Motor neuron (in vitro differentiated cells): ENCODE measurements at regions not wholly inside any gene's neighbourhood (a gene's known extent, or its start where the extent isn't known, plus 50 kb on each side); places are given as distances from the start of the nearest gene placed in this dataset.
"Not testable (repeated sequence)": the region's sequence is repeated elsewhere in the genome, so short reads cannot be mapped to it uniquely, and the experiment has no call there.

ENCODE experiments used
- ATAC-seq, 8 experiments: fragments of 200-7000 bp; cut with Tn5 transposase; replicated peaks in 6 of 8; 2 replicates each; pipeline ENCODE4 v1.8.0; 2021; ENCODE audit warnings: mild to moderate bottlenecking in 8 of 8, moderate library complexity in 8 of 8
- H3K27ac ChIP-seq, 2 donors: fragments of 250-450 bp; sonication (Bioruptor Pico); 2 replicates each; pipeline ENCODE4 v1.9.0; 2021; ENCODE audit warnings: antibody characterized with exemption in 2 of 2, mild to moderate bottlenecking in 2 of 2, moderate library complexity in 1 of 2
- H3K4me1 ChIP-seq, 2 donors: fragments of 250-450 bp; sonication (Bioruptor Pico); replicated peaks in 1 of 2; 2 replicates each; pipeline ENCODE4 v1.6.1; 2021; ENCODE audit warnings: antibody characterized with exemption in 2 of 2, mild to moderate bottlenecking in 2 of 2, moderate library complexity in 1 of 2
- H3K4me3 ChIP-seq, 5 donors: fragments of 250-450 bp; sonication (Bioruptor Pico); 2 replicates each; pipeline ENCODE4 v1.9.0; 2021; ENCODE audit warnings: antibody characterized with exemption in 5 of 5, mild to moderate bottlenecking in 5 of 5, moderate library complexity in 4 of 5
- whole genome bisulfite sequencing, 10 experiments: fragments of 450-650 bp; shearing (Covaris generic); methylation state at CpG; one replicate each; pipeline ENCODE4 v1.0.0; 2022; 5-methylcytosine and 5-hydroxymethylcytosine counted together
- in situ Hi-C, 9 experiments: fragments of 400-800 bp; cut with MboI; loops; one replicate each; pipeline ENCODE4 v1.15.0; 2021; ENCODE audit warnings: low sequenced_read_pairs in 9 of 9, low pct_unique_long_range_greater_than_20kb in 2 of 9; ENCODE audit not compliant: unreplicated experiment in 9 of 9

DNA sequence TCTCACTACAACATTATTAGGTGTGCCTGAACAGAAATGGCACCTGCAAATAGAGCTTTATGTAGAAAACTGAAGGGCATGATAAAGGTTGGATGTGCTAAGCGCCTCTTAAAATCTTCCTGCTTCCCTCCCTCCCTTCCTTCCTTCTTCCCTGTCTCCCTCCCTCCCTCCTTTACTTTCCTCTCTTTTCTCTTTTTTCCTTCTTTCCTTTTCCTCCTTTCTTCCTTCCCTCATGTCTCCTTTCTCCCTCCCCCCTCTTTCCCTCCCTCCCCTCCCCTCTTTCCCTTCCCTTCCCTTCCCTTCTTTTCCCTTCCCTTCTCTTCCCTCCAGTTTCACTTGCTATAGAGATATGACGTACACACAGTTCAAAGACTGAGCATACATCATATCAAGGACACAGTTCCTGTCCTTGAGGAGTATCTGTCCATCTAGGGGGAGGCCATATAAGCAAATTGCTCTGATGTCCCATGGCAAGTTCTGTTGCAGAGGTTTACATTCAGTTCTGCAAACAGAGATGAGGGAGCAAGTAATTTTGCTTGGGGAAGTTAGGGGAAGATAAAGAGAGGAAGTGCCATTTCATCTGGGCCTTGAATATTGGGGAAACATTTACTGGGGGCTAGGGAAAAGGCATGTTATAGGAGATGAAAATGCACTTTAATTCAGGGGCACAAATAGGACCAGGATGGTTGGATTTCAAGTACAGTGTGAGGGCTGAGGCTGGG, 79.0 kb upstream of the EEF1E1 start:
- in situ Hi-C loops, result no loop called here
- WGBS, 10 experiments, result 40 to 100% methylated on average over 1 of the region's 2 CpGs; no CpG with 5 or more reads in 8 of the 10 experiments
- ATAC-seq, result no peak
- H3K4me1 ChIP-seq, result peaks cover 0 to 10% of the 10 kb centered on the region in 2 donors
- no peak overlapping the region for H3K27ac ChIP-seq
- no peak overlapping the region for H3K4me3 ChIP-seq

- peak in 2 of 8 experiments; percentile 26 to 39 for ATAC-seq
These were observed 78.2 kb upstream of the EEF1E1 start for GRCh38 chr6:8180327-8181159.

GRCh38 chr6:8177721-8178120, 75.4 kb upstream of the EEF1E1 start:
- H3K4me3 ChIP-seq, result no peak overlapping the region
- WGBS, 10 experiments, result 17 to 100% (median 96%) methylated on average over 1 to 2 of the region's 2 CpGs; no CpG with 5 or more reads in 2 of the 10 experiments
- in situ Hi-C loops, result no loop called here
- H3K27ac ChIP-seq, result no peak overlapping the region
- peaks cover 0 to 10% of the 10 kb centered on the region in 2 donors for H3K4me1 ChIP-seq
- peak in 2 of 8 experiments; percentile 31 to 61 for ATAC-seq

More at GRCh38 chr6:8180327-8181159, 78.2 kb upstream of the EEF1E1 start:
- Histone ChIP-seq H3K27ac (no peak overlapping the region), H3K4me3 (no peak overlapping the region), H3K4me1 (peaks cover 0 to 10% of the 10 kb centered on the region in 2 donors)
- whole genome bisulfite sequencing, 10 experiments, result 0 to 83% (median 45%) methylated on average over 1 to 11 of the region's 11 CpGs; no CpG with 5 or more reads in 2 of the 10 experiments
- in situ Hi-C loops, result no loop called here

DNA sequence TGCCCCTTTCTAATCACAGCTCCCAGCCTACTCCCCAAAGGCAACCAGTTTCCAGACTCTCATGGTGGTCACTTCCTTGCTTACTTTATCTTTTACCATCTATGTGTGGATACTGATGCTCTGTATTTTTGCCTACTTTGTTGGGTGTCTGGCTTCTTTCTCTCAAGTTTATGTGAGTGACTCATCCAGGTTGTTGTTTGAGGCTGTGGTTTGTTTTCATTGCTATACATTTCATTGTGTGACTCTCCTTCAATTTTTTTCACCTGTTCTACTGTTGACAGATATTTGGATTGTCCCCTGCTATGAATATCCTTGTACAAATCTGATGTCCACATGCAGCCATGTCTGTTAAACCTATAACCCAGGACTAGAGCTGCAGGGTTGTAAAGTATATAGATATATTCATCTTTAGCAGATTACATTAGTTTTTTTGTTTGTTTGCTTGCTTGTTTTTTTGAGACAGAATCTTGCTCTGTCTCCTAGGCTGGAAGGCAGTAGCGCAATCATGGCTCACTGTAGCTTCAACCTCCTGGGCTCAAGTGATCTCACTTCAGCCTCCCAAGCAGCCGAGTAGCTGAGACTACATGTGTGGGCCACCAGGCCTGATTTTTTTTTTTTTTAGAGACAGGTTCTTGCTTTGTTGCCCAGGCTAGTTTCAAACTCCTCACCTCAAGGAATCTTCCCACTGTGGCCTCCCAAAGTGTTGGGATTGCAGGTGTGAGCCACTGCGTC, 72.9 kb upstream of the EEF1E1 start:
- WGBS, 10 experiments, result 20 to 100% (median 90%) methylated on average over 1 to 2 of the region's 3 CpGs; no CpG with 5 or more reads in 2 of the 10 experiments
- Histone ChIP-seq H3K4me3 (no peak overlapping the region), H3K4me1 (peaks cover 0 to 2% of the 10 kb centered on the region in 2 donors), H3K27ac (no peak overlapping the region)
- ATAC-seq, result no peak
- in situ Hi-C loops, result no loop called here

GRCh38 chr6:8174571-8174970, 72.2 kb upstream of the EEF1E1 start:
- Histone ChIP-seq H3K4me1 (no peaks in the 10 kb centered on the region), H3K27ac (no peak overlapping the region), H3K4me3 (no peak overlapping the region)
- no peak for ATAC-seq
- in situ Hi-C loops, result no loop called here
- 20 to 100% (median 93%) methylated on average over 1 to 6 of the region's 6 CpGs; no CpG with 5 or more reads in 3 of the 10 experiments for WGBS, 10 experiments

GRCh38 chr6:8172530-8172929, 70.2 kb upstream of the EEF1E1 start:
- no peaks in the 10 kb centered on the region for H3K4me1 ChIP-seq
- no peak overlapping the region for H3K4me3 ChIP-seq
- in situ Hi-C loops, result no loop called here
- no peak overlapping the region for H3K27ac ChIP-seq
- ATAC-seq, result no peak
- WGBS, 10 experiments, result 79 to 100% (median 90%) methylated on average over 1 to 4 of the region's 4 CpGs; no CpG with 5 or more reads in 4 of the 10 experiments

DNA sequence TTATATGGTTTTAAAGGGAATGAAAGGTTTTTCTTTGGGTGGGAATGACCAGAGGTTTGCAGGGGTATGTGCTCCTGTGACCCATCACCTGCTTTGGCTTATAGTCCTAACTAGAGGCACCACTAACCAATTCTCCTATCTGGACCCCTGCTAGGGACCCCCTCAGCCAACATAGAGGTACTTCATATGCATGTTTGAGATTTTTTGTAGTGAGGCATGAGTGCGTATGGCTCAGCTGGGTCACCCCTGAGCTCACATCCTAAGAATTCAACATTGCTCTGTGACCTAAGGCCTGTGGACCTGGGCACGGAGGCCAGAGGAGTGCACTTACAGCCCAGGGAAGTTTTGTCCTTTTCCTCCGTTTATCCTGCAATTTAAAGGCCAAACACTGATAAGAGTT, 68.4 kb upstream of the EEF1E1 start:
- Histone ChIP-seq H3K27ac (no peak overlapping the region), H3K4me1 (no peaks in the 10 kb centered on the region), H3K4me3 (no peak overlapping the region)
- in situ Hi-C loops, result no loop called here
- no peak for ATAC-seq
- 17 to 100% (median 94%) methylated on average over 1 to 3 of the region's 3 CpGs; no CpG with 5 or more reads in 3 of the 10 experiments for WGBS, 10 experiments

DNA sequence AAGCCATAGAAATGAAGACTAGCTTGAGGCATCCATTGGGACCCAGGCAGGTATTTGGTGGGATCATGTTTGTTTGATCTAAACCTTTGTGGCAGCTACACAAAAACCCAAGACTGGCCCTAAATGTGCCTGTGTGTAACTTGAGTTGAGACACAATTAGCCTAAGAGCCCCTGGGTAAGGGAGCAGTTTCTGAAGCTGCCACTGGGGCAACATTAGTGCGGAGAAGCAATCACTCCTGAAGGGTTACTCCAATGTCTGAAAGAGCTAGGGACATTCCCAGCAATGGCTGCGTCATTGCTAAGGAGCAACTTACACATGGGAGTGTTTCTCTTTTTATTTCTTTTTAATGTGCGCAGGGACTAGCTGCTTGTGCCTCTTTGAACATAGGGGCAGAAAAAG, 67.9 kb upstream of the EEF1E1 start:
- Histone ChIP-seq H3K4me3 (no peak overlapping the region), H3K27ac (no peak overlapping the region), H3K4me1 (no peaks in the 10 kb centered on the region)
- 50 to 100% (median 94%) methylated on average over 1 to 3 of the region's 3 CpGs; no CpG with 5 or more reads in 3 of the 10 experiments for WGBS, 10 experiments
- ATAC-seq, result no peak
- in situ Hi-C loops, result no loop called here

- Histone ChIP-seq H3K4me3 (no peak overlapping the region), H3K27ac (no peak overlapping the region), H3K4me1 (no peaks in the 10 kb centered on the region)
- no peak for ATAC-seq
- in situ Hi-C loops, result no loop called here
These were observed 63.8 kb upstream of the EEF1E1 start for GRCh38 chr6:8166156-8166555.

- H3K4me1 ChIP-seq, ATAC-seq, H3K4me3 ChIP-seq, in situ Hi-C loops, H3K27ac ChIP-seq: not testable (repeated sequence)
- WGBS, 10 experiments, result 87 to 90% methylated on average over 2 to 4 of the region's 17 CpGs; no CpG with 5 or more reads in 8 of the 10 experiments
These were observed 62.7 kb upstream of the EEF1E1 start for GRCh38 chr6:8165008-8165407.

GRCh38 chr6:8164281-8164680, 61.9 kb upstream of the EEF1E1 start:
- WGBS, 10 experiments, result 100% methylated on average over 3 of the region's 29 CpGs; no CpG with 5 or more reads in 9 of the 10 experiments
- H3K27ac ChIP-seq, H3K4me3 ChIP-seq, ATAC-seq, in situ Hi-C loops, H3K4me1 ChIP-seq: not testable (repeated sequence)

GRCh38 chr6:8159966-8160365, 57.6 kb upstream of the EEF1E1 start:
- in situ Hi-C loops, result no loop called here
- no peak overlapping the region for H3K4me3 ChIP-seq
- H3K27ac ChIP-seq, result no peak overlapping the region
- WGBS, 10 experiments, result 14 to 80% (median 58%) methylated on average over 1 to 2 of the region's 2 CpGs
- no peak for ATAC-seq
- no peaks in the 10 kb centered on the region for H3K4me1 ChIP-seq

DNA sequence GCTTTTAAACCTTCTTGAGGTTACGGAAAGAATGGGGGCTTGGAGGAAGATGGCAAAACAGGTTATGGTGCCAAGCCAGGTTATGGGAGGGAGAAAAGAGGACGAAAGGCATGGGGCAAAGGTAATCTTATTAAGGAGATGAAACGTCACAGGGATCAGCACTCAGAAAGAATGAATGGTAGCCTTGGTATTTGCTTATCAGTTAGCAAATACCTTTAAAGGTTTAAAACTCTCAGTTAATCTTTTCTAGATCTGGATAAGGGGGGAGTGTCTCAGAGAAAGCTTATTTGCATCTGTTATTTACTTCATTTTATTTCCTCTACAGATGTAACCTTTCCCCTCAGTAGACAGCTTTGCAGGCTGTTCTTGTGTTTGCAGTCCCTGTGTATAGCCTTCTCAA, 55.5 kb upstream of the EEF1E1 start:
- Histone ChIP-seq H3K27ac (no peak overlapping the region), H3K4me3 (no peak overlapping the region), H3K4me1 (no peaks in the 10 kb centered on the region)
- WGBS, 10 experiments, result 0 to 100% (median 74%) methylated on average over 1 to 3 of the region's 3 CpGs
- in situ Hi-C loops, result no loop called here
- ATAC-seq, result no peak
